ENCODE measurements at regions not wholly inside any gene's neighbourhood (a gene's known extent, or its start where the extent isn't known, plus 50 kb on each side); places are given as distances from the start of the nearest gene placed in this dataset.

DNA sequence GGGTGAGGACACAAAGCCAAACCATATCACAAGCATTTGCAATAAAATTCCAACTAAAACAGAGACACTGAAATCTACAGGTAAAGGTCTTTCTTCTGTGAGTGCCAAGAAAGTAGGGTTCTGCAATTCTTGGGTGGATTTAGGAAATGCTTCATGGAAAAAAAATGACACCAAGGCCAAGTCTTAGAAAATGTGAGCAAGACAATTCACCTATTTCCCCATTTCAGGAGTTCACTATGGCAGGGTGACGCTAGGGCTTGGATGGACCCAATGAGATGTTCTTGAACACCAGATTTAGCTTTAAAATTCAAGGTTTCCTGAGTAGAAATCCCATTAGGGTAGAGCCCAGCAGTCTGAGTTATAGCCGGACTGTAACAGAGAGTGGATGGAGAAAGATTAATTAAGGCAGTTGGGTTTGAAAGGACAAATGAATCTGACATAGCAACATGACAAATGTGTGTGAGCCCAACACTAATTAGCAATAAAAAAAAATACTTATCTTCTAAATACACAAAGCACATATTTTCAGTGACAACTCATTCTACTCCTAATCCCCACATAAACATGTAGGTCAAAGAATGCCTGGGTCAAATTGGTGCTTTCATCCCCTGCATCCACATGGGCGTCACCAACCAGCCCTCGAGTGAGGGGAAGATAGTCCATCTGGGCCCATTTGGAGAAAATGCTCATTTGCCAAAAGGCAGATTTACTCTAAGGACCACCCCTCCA is 180.4 kb upstream of the JARID2 start:
- Histone ChIP-seq H4K20me1 (ENCODE audit: insufficient read depth, poor library complexity, severe bottlenecking) (no peaks in the 10 kb centered on the region), H3K4me2 (no peak overlapping the region), H3K4me1 (ENCODE audit: insufficient read depth) (peaks cover 20% of the 10 kb centered on the region), H3K9me3 (ENCODE audit: low read depth) (no peaks in the 10 kb centered on the region), H3K27ac (peak overlapping the region; percentile 70), H3K79me2 (no peaks in the 10 kb centered on the region), H3K4me3 (no peak overlapping the region), H2AFZ (no peak overlapping the region), H3K9me2 (replicated peaks; ENCODE audit: insufficient read depth) (no peaks in the 10 kb centered on the region), H3K27me3 (no peaks in the 10 kb centered on the region), H3K36me3 (replicated peaks; ENCODE audit: insufficient read depth, low read depth) (no peaks in the 10 kb centered on the region)
- no peak for TF ChIP-seq EZH2phosphoT487 (IDR thresholded peaks at IDR 0.05; ENCODE audit: low read depth, severe bottlenecking, unreplicated experiment)
- TF ChIP-seq, protein P1, sequence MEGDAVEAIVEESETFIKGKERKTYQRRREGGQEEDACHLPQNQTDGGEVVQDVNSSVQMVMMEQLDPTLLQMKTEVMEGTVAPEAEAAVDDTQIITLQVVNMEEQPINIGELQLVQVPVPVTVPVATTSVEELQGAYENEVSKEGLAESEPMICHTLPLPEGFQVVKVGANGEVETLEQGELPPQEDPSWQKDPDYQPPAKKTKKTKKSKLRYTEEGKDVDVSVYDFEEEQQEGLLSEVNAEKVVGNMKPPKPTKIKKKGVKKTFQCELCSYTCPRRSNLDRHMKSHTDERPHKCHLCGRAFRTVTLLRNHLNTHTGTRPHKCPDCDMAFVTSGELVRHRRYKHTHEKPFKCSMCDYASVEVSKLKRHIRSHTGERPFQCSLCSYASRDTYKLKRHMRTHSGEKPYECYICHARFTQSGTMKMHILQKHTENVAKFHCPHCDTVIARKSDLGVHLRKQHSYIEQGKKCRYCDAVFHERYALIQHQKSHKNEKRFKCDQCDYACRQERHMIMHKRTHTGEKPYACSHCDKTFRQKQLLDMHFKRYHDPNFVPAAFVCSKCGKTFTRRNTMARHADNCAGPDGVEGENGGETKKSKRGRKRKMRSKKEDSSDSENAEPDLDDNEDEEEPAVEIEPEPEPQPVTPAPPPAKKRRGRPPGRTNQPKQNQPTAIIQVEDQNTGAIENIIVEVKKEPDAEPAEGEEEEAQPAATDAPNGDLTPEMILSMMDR (IDR thresholded peaks at IDR 0.05; ENCODE audit: poor library complexity): no peak
- TF ChIP-seq EZH2 (IDR thresholded peaks at IDR 0.05; ENCODE audit: borderline replicate concordance): no peak
- WGBS (ENCODE audit: low lambda C conversion rate, missing lambda C conversion rate): 52% methylated on average over 4 of the region's 4 CpGs
- DNase-seq (ENCODE audit: low spot score): peak; percentile 19

DNA sequence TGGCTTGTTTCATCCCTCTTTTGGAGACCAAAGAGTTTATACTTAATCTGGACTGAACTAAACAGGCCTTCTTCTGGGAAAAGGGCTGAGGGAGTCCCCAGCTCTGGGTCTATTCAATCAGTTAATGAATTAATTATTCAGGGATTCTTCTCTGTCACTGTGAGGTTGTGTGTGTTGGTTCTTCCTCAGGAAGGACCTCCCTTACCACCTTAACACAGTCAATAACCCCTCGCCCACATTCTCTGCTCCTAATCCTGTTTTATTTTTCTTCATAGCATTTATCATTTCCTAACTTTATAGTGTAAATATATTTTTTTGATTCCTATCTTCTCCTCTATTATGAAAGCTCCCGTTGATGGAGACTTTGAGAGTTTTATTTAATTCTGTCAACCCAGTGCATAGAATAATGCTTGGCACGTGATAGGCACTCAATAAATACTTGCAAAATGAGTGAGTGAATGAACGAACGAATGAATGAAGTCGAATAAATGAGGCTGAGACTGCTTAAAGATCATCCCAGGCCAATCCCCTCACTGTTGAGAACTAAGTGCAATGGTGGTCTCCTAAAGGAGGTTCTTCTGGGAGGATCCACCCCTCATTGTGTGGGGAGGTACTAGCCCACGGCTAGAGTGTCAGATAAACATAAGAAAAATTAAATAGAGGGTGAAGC is 179.6 kb upstream of the JARID2 start:
- Histone ChIP-seq H2AFZ (no peak overlapping the region), H3K27me3 (no peaks in the 10 kb centered on the region), H3K79me2 (no peaks in the 10 kb centered on the region), H3K4me3 (no peak overlapping the region), H3K36me3 (replicated peaks; ENCODE audit: insufficient read depth, low read depth) (no peaks in the 10 kb centered on the region), H3K27ac (peak overlapping the region; percentile 70), H3K4me1 (ENCODE audit: insufficient read depth) (peaks cover 20% of the 10 kb centered on the region), H3K9me3 (ENCODE audit: low read depth) (no peaks in the 10 kb centered on the region), H3K9me2 (replicated peaks; ENCODE audit: insufficient read depth) (no peaks in the 10 kb centered on the region), H3K4me2 (no peak overlapping the region), H4K20me1 (ENCODE audit: insufficient read depth, poor library complexity, severe bottlenecking) (no peaks in the 10 kb centered on the region)
- TF ChIP-seq EZH2phosphoT487 (IDR thresholded peaks at IDR 0.05; ENCODE audit: low read depth, severe bottlenecking, unreplicated experiment): no peak
- no peak for TF ChIP-seq EZH2 (IDR thresholded peaks at IDR 0.05; ENCODE audit: borderline replicate concordance)
- TF ChIP-seq, protein P1 (IDR thresholded peaks at IDR 0.05; ENCODE audit: poor library complexity): no peak
- DNase-seq (ENCODE audit: low spot score): no peak
- WGBS (ENCODE audit: low lambda C conversion rate, missing lambda C conversion rate): 61% methylated on average over 7 of the region's 7 CpGs

DNA sequence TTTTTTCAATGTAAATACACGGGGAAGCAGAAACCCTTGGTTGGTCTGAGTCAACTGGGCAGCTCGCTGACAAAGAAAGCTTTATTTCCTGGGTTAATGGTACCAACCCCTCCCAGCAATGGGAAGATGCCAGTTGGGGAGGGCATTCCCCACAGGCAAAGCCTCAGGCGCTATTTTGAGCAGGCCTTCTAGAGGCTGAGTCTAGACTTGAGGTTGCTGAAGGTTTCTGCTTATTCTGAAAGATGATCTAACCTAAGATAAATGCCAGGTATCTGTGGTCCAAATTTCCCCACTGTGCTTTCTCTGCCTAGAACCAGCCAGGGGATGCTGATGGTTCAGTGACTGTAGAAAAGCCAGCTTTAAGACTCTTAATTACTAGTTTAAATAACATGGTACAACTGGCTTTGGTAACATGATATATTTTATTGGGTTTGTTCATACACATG is 172.5 kb upstream of the JARID2 start:
- Histone ChIP-seq H3K4me2 (no peak overlapping the region), H3K4me1 (ENCODE audit: insufficient read depth) (no peaks in the 10 kb centered on the region), H3K9me3 (ENCODE audit: low read depth) (no peaks in the 10 kb centered on the region), H3K4me3 (no peak overlapping the region), H3K36me3 (replicated peaks; ENCODE audit: insufficient read depth, low read depth) (no peaks in the 10 kb centered on the region), H3K79me2 (no peaks in the 10 kb centered on the region), H4K20me1 (ENCODE audit: insufficient read depth, poor library complexity, severe bottlenecking) (no peaks in the 10 kb centered on the region), H3K9me2 (replicated peaks; ENCODE audit: insufficient read depth) (no peaks in the 10 kb centered on the region), H3K27me3 (no peaks in the 10 kb centered on the region), H2AFZ (no peak overlapping the region), H3K27ac (no peak overlapping the region)
- no peak for DNase-seq (ENCODE audit: low spot score)
- TF ChIP-seq, protein P1 (IDR thresholded peaks at IDR 0.05; ENCODE audit: poor library complexity): no peak
- TF ChIP-seq EZH2 (IDR thresholded peaks at IDR 0.05; ENCODE audit: borderline replicate concordance): no peak
- TF ChIP-seq EZH2phosphoT487 (IDR thresholded peaks at IDR 0.05; ENCODE audit: low read depth, severe bottlenecking, unreplicated experiment): no peak
- 85% methylated on average over 3 of the region's 3 CpGs for WGBS (ENCODE audit: low lambda C conversion rate, missing lambda C conversion rate)
